DND-41 (cell line): ENCODE measurements at regions not wholly inside any gene's neighbourhood (a gene's known extent, or its start where the extent isn't known, plus 50 kb on each side); places are given as distances from the start of the nearest gene placed in this dataset.

Source experiments
- ATAC-seq: fragments of 200-7000 bp; cut with Tn5 transposase; 3 replicates; pipeline ENCODE4 v1.9.1; 2021; ENCODE audit warnings: low read depth; ENCODE audit not compliant: insufficient read depth
- DNase-seq: peaks from one replicate; pipeline ENCODE4 v3.0.0-alpha.2; 2020
- H2AFZ ChIP-seq: 2 replicates; pipeline ENCODE4 v1.6.0; 2012; ENCODE audit warnings: low read depth, low read length
- H3K27ac ChIP-seq: 2 replicates; pipeline ENCODE4 v1.5.1; 2012; ENCODE audit warnings: low read length, inconsistent platforms
- H3K27me3 ChIP-seq: fragments of 200-600 bp; sonication (generic); 2 replicates; pipeline ENCODE4 v1.6.0; 2012; ENCODE audit warnings: low read length, mild to moderate bottlenecking, inconsistent platforms; ENCODE audit not compliant: insufficient read depth, poor library complexity
- H3K36me3 ChIP-seq: 2 replicates; pipeline ENCODE4 v1.5.1; 2012; ENCODE audit warnings: low read length, inconsistent platforms; ENCODE audit not compliant: insufficient read depth
- H3K4me1 ChIP-seq: 2 replicates; pipeline ENCODE4 v1.5.1; 2012; ENCODE audit warnings: mild to moderate bottlenecking, low read length; ENCODE audit not compliant: insufficient read depth
- H3K4me2 ChIP-seq: 2 replicates; pipeline ENCODE4 v1.6.0; 2012; ENCODE audit warnings: mild to moderate bottlenecking, moderate library complexity, low read length, inconsistent platforms; ENCODE audit not compliant: insufficient read depth
- H3K4me3 ChIP-seq, 2 experiments: fragments of 200-600 bp in 1 of 2; shearing (Covaris generic) in 1 of 2; 2 replicates each; pipeline ENCODE4 v1.5.1; 2012 to 2016; ENCODE audit warnings: inconsistent platforms in 2 of 2, low read length in 2 of 2, mild to moderate bottlenecking in 2 of 2, low read depth in 1 of 2, moderate library complexity in 1 of 2
- H3K79me2 ChIP-seq: 2 replicates; pipeline ENCODE4 v1.6.0; 2012; ENCODE audit warnings: low read length, inconsistent platforms; ENCODE audit not compliant: insufficient read depth
- H3K9ac ChIP-seq: 2 replicates; pipeline ENCODE4 v1.6.0; 2012; ENCODE audit warnings: low read depth, mild to moderate bottlenecking, inconsistent platforms, low read length, moderate library complexity
- H3K9me3 ChIP-seq: 2 replicates; pipeline ENCODE4 v1.5.1; 2012; ENCODE audit warnings: low read length, moderate library complexity, mild to moderate bottlenecking, inconsistent platforms; ENCODE audit not compliant: insufficient read depth, severe bottlenecking
- H4K20me1 ChIP-seq: 2 replicates; pipeline ENCODE4 v1.6.0; 2012; ENCODE audit warnings: low read length; ENCODE audit not compliant: insufficient read depth
- CTCF ChIP-seq: IDR thresholded peaks from 2 replicates; pipeline ENCODE4 v1.5.1; 2012; ENCODE audit warnings: borderline replicate concordance, low read length, moderate library complexity, mild to moderate bottlenecking; ENCODE audit not compliant: poor library complexity, severe bottlenecking; ENCODE audit errors: extremely low read depth
- EZH2 ChIP-seq: IDR thresholded peaks from 3 replicates; pipeline ENCODE4 v1.6.1; 2012; ENCODE audit warnings: borderline replicate concordance, low read depth, mild to moderate bottlenecking, moderate library complexity, low read length, inconsistent platforms; ENCODE audit not compliant: severe bottlenecking

- no peak overlapping the region for H3K9ac ChIP-seq
- ATAC-seq, result no peak
- TF ChIP-seq CTCF (no peak), EZH2 (no peak)
- H3K9me3 ChIP-seq, result no peaks in the 10 kb centered on the region
- no peaks in the 10 kb centered on the region for H4K20me1 ChIP-seq
- H3K4me3 ChIP-seq, result no peak overlapping the region
- no peaks in the 10 kb centered on the region for H3K36me3 ChIP-seq
- no peaks in the 10 kb centered on the region for H3K79me2 ChIP-seq
- H3K4me2 ChIP-seq, result no peak overlapping the region
- H3K4me1 ChIP-seq, result no peaks in the 10 kb centered on the region
- no peaks in the 10 kb centered on the region for H3K27me3 ChIP-seq
- H3K27ac ChIP-seq, result no peak overlapping the region
- H2AFZ ChIP-seq, result no peak overlapping the region
- no peak for DNase-seq
Measured at GRCh38 chr9:18149471-18150011, 324.4 kb upstream of the ADAMTSL1 start.

GRCh38 chr9:18154661-18155060 lies 319.3 kb upstream of the ADAMTSL1 start:
- ATAC-seq (no peak), DNase-seq (no peak)
- no peak overlapping the region for H3K4me3 ChIP-seq
- H2AFZ ChIP-seq, result no peak overlapping the region
- no peaks in the 10 kb centered on the region for H3K79me2 ChIP-seq
- no peaks in the 10 kb centered on the region for H3K4me1 ChIP-seq
- no peaks in the 10 kb centered on the region for H3K9me3 ChIP-seq
- H3K36me3 ChIP-seq, result no peaks in the 10 kb centered on the region
- no peak overlapping the region for H3K4me2 ChIP-seq
- H3K9ac ChIP-seq, result no peak overlapping the region
- no peaks in the 10 kb centered on the region for H4K20me1 ChIP-seq
- H3K27me3 ChIP-seq, result no peaks in the 10 kb centered on the region
- no peak overlapping the region for H3K27ac ChIP-seq
- TF ChIP-seq EZH2, result no peak
- TF ChIP-seq CTCF, result no peak

- no peaks in the 10 kb centered on the region for H3K36me3 ChIP-seq
- no peaks in the 10 kb centered on the region for H3K27me3 ChIP-seq
- DNase-seq, result no peak
- H4K20me1 ChIP-seq, result no peaks in the 10 kb centered on the region
- H3K4me1 ChIP-seq, result no peaks in the 10 kb centered on the region
- TF ChIP-seq CTCF (no peak), EZH2 (no peak)
- H3K9ac ChIP-seq, result no peak overlapping the region
- H3K4me3 ChIP-seq, result no peak overlapping the region
- no peak overlapping the region for H2AFZ ChIP-seq
- no peak overlapping the region for H3K4me2 ChIP-seq
- H3K79me2 ChIP-seq, result no peaks in the 10 kb centered on the region
- no peak for ATAC-seq
- H3K9me3 ChIP-seq, result no peaks in the 10 kb centered on the region
- no peak overlapping the region for H3K27ac ChIP-seq
Measured at GRCh38 chr9:18159254-18159653, 314.7 kb upstream of the ADAMTSL1 start.

GRCh38 chr9:18163146-18163545 lies 310.8 kb upstream of the ADAMTSL1 start:
- no peak for DNase-seq
- Histone ChIP-seq H3K9ac (no peak overlapping the region), H2AFZ (no peak overlapping the region), H3K9me3 (no peaks in the 10 kb centered on the region), H3K4me3 (no peak overlapping the region), H3K4me2 (no peak overlapping the region), H3K36me3 (no peaks in the 10 kb centered on the region), H3K27me3 (no peaks in the 10 kb centered on the region), H3K4me1 (no peaks in the 10 kb centered on the region), H3K79me2 (no peaks in the 10 kb centered on the region), H3K27ac (no peak overlapping the region), H4K20me1 (no peaks in the 10 kb centered on the region)
- ATAC-seq, result no peak
- TF ChIP-seq CTCF (no peak), EZH2 (no peak)
